AG04449 (cell line): ENCODE measurements at regions not wholly inside any gene's neighbourhood (a gene's known extent, or its start where the extent isn't known, plus 50 kb on each side); places are given as distances from the start of the nearest gene placed in this dataset.

Experiments
- CTCF ChIA-PET: fragments of 350-600 bp; formaldehyde crosslinking; extraction: SDS; loops from one replicate; lab custom pipeline; 2021; ENCODE audit warnings: antibody characterized with exemption; lab: Yijun Ruan, JAX
- POLR2A ChIA-PET: fragments of 400-600, 350-600 bp; formaldehyde crosslinking; extraction: SDS; loops from one replicate; lab custom pipeline; 2020; ENCODE audit warnings: antibody characterized with exemption, inconsistent platforms; lab: Yijun Ruan, JAX
- DNase-seq: peaks from one replicate; pipeline ENCODE4 v3.0.0-alpha.2; 2010; ENCODE audit warnings: low read depth, low spot score
- H3K4me3 ChIP-seq: 2 replicates; pipeline ENCODE4 v1.5.1; 2011; ENCODE audit warnings: low read depth, mild to moderate bottlenecking, control low read depth, low read length
- CTCF ChIP-seq: IDR thresholded peaks from one replicate; pipeline ENCODE4 v1.5.1; 2011; ENCODE audit warnings: mild to moderate bottlenecking, moderate library complexity, low read length, control low read depth, inconsistent platforms; ENCODE audit not compliant: insufficient read depth; ENCODE audit errors: missing control alignments

- TF ChIP-seq CTCF, result no peak
- CTCF ChIA-PET, result no interaction called here
- DNase-seq, result no peak
- no peak overlapping the region for H3K4me3 ChIP-seq
- POLR2A ChIA-PET, result no interaction called here
Observed at GRCh38 chr11:80911666-80912065, 1470.8 kb upstream of the TENM4 start.

- no peak overlapping the region for H3K4me3 ChIP-seq
- CTCF ChIA-PET, result no interaction called here
- no peak for TF ChIP-seq CTCF
- no peak for DNase-seq
- POLR2A ChIA-PET, result no interaction called here
Observed at GRCh38 chr11:80900265-80900664, 1459.4 kb upstream of the TENM4 start.

GRCh38 chr11:80899381-80899780 is 1458.6 kb upstream of the TENM4 start:
- TF ChIP-seq CTCF, result no peak
- H3K4me3 ChIP-seq, result no peak overlapping the region
- POLR2A ChIA-PET, result no interaction called here
- no peak for DNase-seq
- CTCF ChIA-PET, result no interaction called here

GRCh38 chr11:80898910-80899309 is 1458.1 kb upstream of the TENM4 start:
- no peak for TF ChIP-seq CTCF
- no peak overlapping the region for H3K4me3 ChIP-seq
- ChIA-PET POLR2A (no interaction called here), CTCF (no interaction called here)
- no peak for DNase-seq

GRCh38 chr11:80886684-80887083 is 1445.9 kb upstream of the TENM4 start:
- ChIA-PET POLR2A (no interaction called here), CTCF (no interaction called here)
- no peak for TF ChIP-seq CTCF
- DNase-seq, result no peak
- no peak overlapping the region for H3K4me3 ChIP-seq

- no peak overlapping the region for H3K4me3 ChIP-seq
- no peak for DNase-seq
- ChIA-PET CTCF (no interaction called here), POLR2A (no interaction called here)
- no peak for TF ChIP-seq CTCF
Observed at GRCh38 chr11:80873310-80873999, 1432.6 kb upstream of the TENM4 start.
